Pons (tissue), 1 donor: ENCODE measurements at regions not wholly inside any gene's neighbourhood (a gene's known extent, or its start where the extent isn't known, plus 50 kb on each side); places are given as distances from the start of the nearest gene placed in this dataset.

Experiments
- DNase-seq: peaks from one replicate; pipeline ENCODE4 v3.0.0-alpha.2; 2016; ENCODE audit warnings: low spot score

GRCh38 chr11:111035746-111036145 is 209.8 kb upstream of the POU2AF2 start:
- DNase-seq: no peak

- DNase-seq: no peak
Observed at GRCh38 chr11:111026241-111026640, 219.3 kb upstream of the POU2AF2 start.

- DNase-seq: no peak
Observed at GRCh38 chr11:111021131-111021530, 224.4 kb upstream of the POU2AF2 start.

- DNase-seq: peak; percentile 1
Observed at GRCh38 chr11:111019871-111020670, 225.5 kb upstream of the POU2AF2 start.

- peak; percentile 1 for DNase-seq
Observed at GRCh38 chr11:111019451-111019850, 226.1 kb upstream of the POU2AF2 start.

- DNase-seq: no peak
Observed at GRCh38 chr11:111018566-111018965, 227.0 kb upstream of the POU2AF2 start.

- no peak for DNase-seq
Observed at GRCh38 chr11:111012491-111012890, 233.0 kb upstream of the POU2AF2 start.

- DNase-seq: no peak
Observed at GRCh38 chr11:111011275-111011594, 234.3 kb upstream of the POU2AF2 start.

GRCh38 chr11:111010391-111011274 is 234.9 kb upstream of the POU2AF2 start:
- no peak for DNase-seq

- no peak for DNase-seq
Observed at GRCh38 chr11:111006227-111006626, 239.3 kb upstream of the POU2AF2 start.

GRCh38 chr11:111001986-111002611 is 243.4 kb upstream of the POU2AF2 start:
- DNase-seq: no peak

GRCh38 chr11:111001081-111001430 is 244.5 kb upstream of the POU2AF2 start:
- no peak for DNase-seq

- DNase-seq: no peak
Observed at GRCh38 chr11:111000400-111001080, 245.0 kb upstream of the POU2AF2 start.

GRCh38 chr11:110992481-110992880 is 253.0 kb upstream of the POU2AF2 start:
- DNase-seq: no peak

- peak; percentile 34 for DNase-seq
Observed at GRCh38 chr11:110991661-110992355, 253.7 kb upstream of the POU2AF2 start.

- DNase-seq: no peak
Observed at GRCh38 chr11:110990311-110990710, 255.2 kb upstream of the POU2AF2 start.

- peak; percentile 5 for DNase-seq
Observed at GRCh38 chr11:110989428-110990133, 255.9 kb upstream of the POU2AF2 start.

GRCh38 chr11:110988671-110989070 is 256.9 kb upstream of the POU2AF2 start:
- DNase-seq: no peak

GRCh38 chr11:110986016-110986415 is 259.5 kb upstream of the POU2AF2 start:
- DNase-seq: peak; percentile 37

GRCh38 chr11:110985547-110985946 is 260.0 kb upstream of the POU2AF2 start:
- no peak for DNase-seq

GRCh38 chr11:110984693-110985092 is 260.8 kb upstream of the POU2AF2 start:
- DNase-seq: no peak
